Ishikawa (cell line): ENCODE measurements at regions not wholly inside any gene's neighbourhood (a gene's known extent, or its start where the extent isn't known, plus 50 kb on each side); places are given as distances from the start of the nearest gene placed in this dataset.

ENCODE experiments used
- CEBPB ChIP-seq: IDR thresholded peaks from 2 replicates; pipeline ENCODE4 v1.6.1; 2012
- CREB1 ChIP-seq: IDR thresholded peaks from 2 replicates; pipeline ENCODE4 v1.6.1; 2012; ENCODE audit warnings: low read depth
- EGR1 ChIP-seq: IDR thresholded peaks from 2 replicates; pipeline ENCODE4 v1.6.1; 2012
- EP300 ChIP-seq: IDR thresholded peaks from 2 replicates; pipeline ENCODE4 v1.6.1; 2012; ENCODE audit warnings: borderline replicate concordance
- FOXM1 ChIP-seq: IDR thresholded peaks from 2 replicates; pipeline ENCODE4 v1.6.1; 2012; ENCODE audit warnings: low read depth, borderline replicate concordance
- NFIC ChIP-seq: IDR thresholded peaks from 2 replicates; pipeline ENCODE4 v1.6.1; 2012
- RAD21 ChIP-seq: IDR thresholded peaks from 2 replicates; pipeline ENCODE4 v1.6.1; 2012; ENCODE audit warnings: low read depth
- TAF1 ChIP-seq: IDR thresholded peaks from 2 replicates; pipeline ENCODE4 v1.6.1; 2012; ENCODE audit warnings: low read depth, mild to moderate bottlenecking
- TCF12 ChIP-seq: IDR thresholded peaks from 2 replicates; pipeline ENCODE4 v1.6.1; 2012; ENCODE audit warnings: low read depth
- TEAD4 ChIP-seq: IDR thresholded peaks from 2 replicates; pipeline ENCODE4 v1.6.1; 2012
- YY1 ChIP-seq: IDR thresholded peaks from 2 replicates; pipeline ENCODE4 v1.6.1; 2012; ENCODE audit warnings: low read depth
- ZBTB7A ChIP-seq: IDR thresholded peaks from 2 replicates; pipeline ENCODE4 v1.6.1; 2012; ENCODE audit warnings: low read depth
- TF ChIP-seq, protein P1 (sequence below): IDR thresholded peaks from 2 replicates; pipeline ENCODE4 v1.6.1; 2012
- TF ChIP-seq, protein P2 (sequence below): IDR thresholded peaks from 2 replicates; pipeline ENCODE4 v1.6.1; 2012; ENCODE audit warnings: low read depth, mild to moderate bottlenecking
- TF ChIP-seq, protein P3 (sequence below): IDR thresholded peaks from 2 replicates; pipeline ENCODE4 v1.6.1; 2012

DNA sequence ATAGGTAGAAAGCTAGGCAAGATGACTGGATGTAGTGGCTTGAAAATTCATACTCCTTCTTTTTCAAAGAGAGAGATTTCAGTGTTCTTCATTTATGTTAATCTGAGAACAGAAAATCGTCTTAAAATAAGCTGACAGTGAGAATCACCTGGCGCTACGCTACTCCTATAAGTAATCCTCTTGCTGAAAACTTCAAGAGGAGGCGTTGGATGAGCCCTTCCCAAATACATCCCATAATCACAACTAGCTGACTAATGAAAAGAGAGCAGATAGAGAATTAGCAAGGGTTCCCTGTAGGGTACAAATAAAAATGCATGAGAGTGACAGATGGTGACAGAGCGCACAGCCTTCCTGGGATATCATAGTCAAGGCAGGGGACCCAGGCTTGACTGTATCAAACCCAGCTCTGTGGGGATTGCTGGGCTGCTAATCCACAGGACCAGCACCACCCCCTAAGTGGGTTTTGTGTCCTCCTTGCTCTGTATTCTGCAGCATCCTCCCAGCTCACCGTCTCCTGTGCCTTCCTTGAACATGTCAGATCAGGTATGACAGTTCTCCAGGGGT is 280.2 kb downstream of the SP3 start:
- TF ChIP-seq, protein P1, sequence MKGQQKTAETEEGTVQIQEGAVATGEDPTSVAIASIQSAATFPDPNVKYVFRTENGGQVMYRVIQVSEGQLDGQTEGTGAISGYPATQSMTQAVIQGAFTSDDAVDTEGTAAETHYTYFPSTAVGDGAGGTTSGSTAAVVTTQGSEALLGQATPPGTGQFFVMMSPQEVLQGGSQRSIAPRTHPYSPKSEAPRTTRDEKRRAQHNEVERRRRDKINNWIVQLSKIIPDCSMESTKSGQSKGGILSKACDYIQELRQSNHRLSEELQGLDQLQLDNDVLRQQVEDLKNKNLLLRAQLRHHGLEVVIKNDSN = no peak
- TF ChIP-seq, protein P2, sequence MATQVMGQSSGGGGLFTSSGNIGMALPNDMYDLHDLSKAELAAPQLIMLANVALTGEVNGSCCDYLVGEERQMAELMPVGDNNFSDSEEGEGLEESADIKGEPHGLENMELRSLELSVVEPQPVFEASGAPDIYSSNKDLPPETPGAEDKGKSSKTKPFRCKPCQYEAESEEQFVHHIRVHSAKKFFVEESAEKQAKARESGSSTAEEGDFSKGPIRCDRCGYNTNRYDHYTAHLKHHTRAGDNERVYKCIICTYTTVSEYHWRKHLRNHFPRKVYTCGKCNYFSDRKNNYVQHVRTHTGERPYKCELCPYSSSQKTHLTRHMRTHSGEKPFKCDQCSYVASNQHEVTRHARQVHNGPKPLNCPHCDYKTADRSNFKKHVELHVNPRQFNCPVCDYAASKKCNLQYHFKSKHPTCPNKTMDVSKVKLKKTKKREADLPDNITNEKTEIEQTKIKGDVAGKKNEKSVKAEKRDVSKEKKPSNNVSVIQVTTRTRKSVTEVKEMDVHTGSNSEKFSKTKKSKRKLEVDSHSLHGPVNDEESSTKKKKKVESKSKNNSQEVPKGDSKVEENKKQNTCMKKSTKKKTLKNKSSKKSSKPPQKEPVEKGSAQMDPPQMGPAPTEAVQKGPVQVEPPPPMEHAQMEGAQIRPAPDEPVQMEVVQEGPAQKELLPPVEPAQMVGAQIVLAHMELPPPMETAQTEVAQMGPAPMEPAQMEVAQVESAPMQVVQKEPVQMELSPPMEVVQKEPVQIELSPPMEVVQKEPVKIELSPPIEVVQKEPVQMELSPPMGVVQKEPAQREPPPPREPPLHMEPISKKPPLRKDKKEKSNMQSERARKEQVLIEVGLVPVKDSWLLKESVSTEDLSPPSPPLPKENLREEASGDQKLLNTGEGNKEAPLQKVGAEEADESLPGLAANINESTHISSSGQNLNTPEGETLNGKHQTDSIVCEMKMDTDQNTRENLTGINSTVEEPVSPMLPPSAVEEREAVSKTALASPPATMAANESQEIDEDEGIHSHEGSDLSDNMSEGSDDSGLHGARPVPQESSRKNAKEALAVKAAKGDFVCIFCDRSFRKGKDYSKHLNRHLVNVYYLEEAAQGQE = no peak
- TF ChIP-seq CEBPB (no peak), TEAD4 (no peak), CREB1 (no peak), TAF1 (no peak), EP300 (no peak), YY1 (no peak), RAD21 (no peak), NFIC (no peak)
- TF ChIP-seq, protein P3, sequence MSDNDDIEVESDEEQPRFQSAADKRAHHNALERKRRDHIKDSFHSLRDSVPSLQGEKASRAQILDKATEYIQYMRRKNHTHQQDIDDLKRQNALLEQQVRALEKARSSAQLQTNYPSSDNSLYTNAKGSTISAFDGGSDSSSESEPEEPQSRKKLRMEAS = no peak

DNA sequence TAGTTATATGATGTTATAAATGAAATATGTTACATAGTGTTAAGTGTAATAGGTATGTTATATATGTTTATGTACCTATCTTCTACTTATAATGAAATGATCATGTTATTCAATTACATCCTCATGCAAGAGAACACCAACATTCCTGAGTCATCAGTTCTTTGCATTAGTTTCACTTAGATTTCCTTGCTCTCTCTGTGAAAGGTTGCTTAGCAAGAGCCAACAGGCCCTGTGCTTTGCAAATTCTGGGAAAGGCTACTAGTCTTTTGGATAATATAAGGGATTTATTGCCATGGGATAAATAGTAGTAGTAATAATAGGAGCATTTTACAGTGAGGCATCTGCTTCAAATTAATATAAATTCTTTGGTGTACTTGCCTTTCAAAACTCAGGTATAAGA is 274.8 kb downstream of the SP3 start:
- TF ChIP-seq FOXM1 = no peak
- TF ChIP-seq CREB1 = no peak
- TF ChIP-seq, protein P1 = no peak
- no peak for TF ChIP-seq TEAD4
- no peak for TF ChIP-seq TCF12
- TF ChIP-seq ZBTB7A = no peak
- TF ChIP-seq, protein P3 = no peak
- TF ChIP-seq EGR1 = no peak

DNA sequence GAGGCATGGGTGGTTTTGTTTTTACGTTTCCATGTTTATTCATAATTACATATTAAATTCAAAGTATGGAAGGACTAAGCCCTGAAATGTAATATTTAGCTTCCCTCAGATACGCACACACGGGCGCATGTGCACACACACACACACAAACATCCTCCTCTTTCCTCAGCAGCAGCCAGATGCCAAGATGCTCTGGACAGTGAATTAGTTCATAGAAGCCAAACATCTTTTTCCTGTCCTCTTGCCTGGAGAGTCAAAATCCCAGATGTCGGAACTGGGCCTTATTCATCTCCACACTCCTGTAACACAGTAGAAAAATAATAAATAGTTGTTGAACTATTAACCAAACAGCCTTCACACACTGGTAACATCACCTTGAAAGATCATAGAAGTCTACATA is 273.1 kb downstream of the SP3 start:
- TF ChIP-seq EP300 (no peak), EGR1 (no peak), TAF1 (no peak), CREB1 (no peak), RAD21 (no peak), FOXM1 (no peak), YY1 (no peak), TCF12 (no peak), TEAD4 (no peak), NFIC (no peak), ZBTB7A (no peak), CEBPB (no peak)
- TF ChIP-seq, protein P2 = no peak
- TF ChIP-seq, protein P1 = no peak
- TF ChIP-seq, protein P3 = no peak

DNA sequence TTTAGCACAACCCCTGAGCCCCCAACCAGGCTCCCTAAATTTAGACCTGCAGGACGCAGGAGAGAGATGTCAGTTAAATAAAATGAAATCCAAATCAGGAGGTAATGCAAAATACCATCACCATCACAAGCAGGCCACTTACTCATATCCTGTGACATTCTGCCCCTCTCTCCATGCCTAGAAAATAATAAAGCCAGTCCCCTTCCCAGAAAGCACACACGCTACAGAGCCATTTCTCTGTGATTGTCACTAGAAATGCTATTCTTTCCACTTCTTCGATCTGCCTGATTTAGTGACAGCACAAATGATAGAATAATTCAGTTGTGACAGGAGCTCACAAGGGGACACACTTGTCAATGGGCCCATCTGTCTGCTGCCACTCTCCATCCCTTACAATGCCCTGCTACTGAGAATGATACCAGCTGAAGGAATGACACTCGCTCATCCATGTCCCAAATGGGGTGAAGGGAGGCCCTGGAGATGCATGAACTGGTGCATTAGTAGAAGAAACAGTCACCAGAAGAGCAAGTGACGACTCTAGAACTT is 272.1 kb downstream of the SP3 start:
- TF ChIP-seq RAD21 (no peak), TCF12 (no peak), FOXM1 (no peak), TAF1 (no peak), ZBTB7A (no peak), CEBPB (no peak), EP300 (no peak)
- TF ChIP-seq, protein P1 = no peak

DNA sequence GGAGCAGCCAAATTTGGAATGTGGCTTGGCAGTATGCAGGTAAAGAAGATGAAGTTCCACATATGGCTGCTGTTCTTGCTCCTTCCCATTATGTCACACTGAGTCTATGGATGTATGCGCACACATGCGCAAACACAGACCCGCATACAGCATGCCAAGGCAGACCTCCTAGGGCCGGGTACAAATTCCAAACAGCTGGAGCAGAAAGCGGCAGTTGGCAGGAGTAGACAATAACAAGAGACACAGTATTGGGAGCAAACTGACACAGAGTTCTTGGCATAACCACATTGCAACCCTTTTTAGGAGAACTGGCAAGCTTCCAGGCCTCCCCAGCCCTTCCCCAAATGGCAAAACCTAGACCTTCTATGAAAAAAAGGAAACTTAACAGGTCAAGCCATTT is 268.9 kb downstream of the SP3 start:
- no peak for TF ChIP-seq CREB1
- TF ChIP-seq, protein P2 = no peak
- no peak for TF ChIP-seq TEAD4
- TF ChIP-seq, protein P3 = no peak
- no peak for TF ChIP-seq EP300
- TF ChIP-seq TCF12 = no peak
- no peak for TF ChIP-seq YY1
- TF ChIP-seq EGR1 = no peak
- TF ChIP-seq, protein P1 = no peak
- no peak for TF ChIP-seq RAD21
- no peak for TF ChIP-seq ZBTB7A
- TF ChIP-seq TAF1 = no peak
- TF ChIP-seq FOXM1 = no peak
- no peak for TF ChIP-seq NFIC
- no peak for TF ChIP-seq CEBPB
